NB4 (cell line): ENCODE measurements at regions not wholly inside any gene's neighbourhood (a gene's known extent, or its start where the extent isn't known, plus 50 kb on each side); places are given as distances from the start of the nearest gene placed in this dataset.

Source experiments
- DNase-seq: peaks from one replicate; pipeline ENCODE4 v3.0.0; 2010; ENCODE audit warnings: low read depth
- H3K4me3 ChIP-seq: one replicate; pipeline ENCODE4 v1.5.1; 2011; ENCODE audit warnings: mild to moderate bottlenecking, low read depth, low read length, moderate library complexity
- CTCF ChIP-seq: IDR thresholded peaks from one replicate; pipeline ENCODE4 v1.5.1; 2012; ENCODE audit warnings: low read depth, low read length
- MAX ChIP-seq: IDR thresholded peaks from 2 replicates; pipeline ENCODE4 v1.6.1; 2011; ENCODE audit warnings: low read depth, low read length
- MYC ChIP-seq: IDR thresholded peaks from 2 replicates; pipeline ENCODE4 v1.6.1; 2011; ENCODE audit warnings: low read depth, low read length
- POLR2A ChIP-seq: IDR thresholded peaks from 2 replicates; pipeline ENCODE4 v1.6.1; 2011; ENCODE audit warnings: mild to moderate bottlenecking; ENCODE audit not compliant: insufficient read length; ENCODE audit errors: extremely low read depth

- H3K4me3 ChIP-seq, result no peak overlapping the region
- TF ChIP-seq POLR2A, result no peak
- TF ChIP-seq MAX, result no peak
- no peak for TF ChIP-seq CTCF
- no peak for TF ChIP-seq MYC
- DNase-seq, result peak; percentile 27
Measured at GRCh38 chr6:21648475-21649050, 55.0 kb downstream of the SOX4 start.

- TF ChIP-seq POLR2A, result no peak
- TF ChIP-seq MYC, result no peak
- no peak for TF ChIP-seq MAX
- TF ChIP-seq CTCF, result no peak
- no peak overlapping the region for H3K4me3 ChIP-seq
- no peak for DNase-seq
Measured at GRCh38 chr6:21653323-21653722, 59.8 kb downstream of the SOX4 start.

- no peak overlapping the region for H3K4me3 ChIP-seq
- TF ChIP-seq MAX (no peak), CTCF (no peak), MYC (no peak)
- no peak for DNase-seq
Measured at GRCh38 chr6:21653905-21654304, 60.4 kb downstream of the SOX4 start.

GRCh38 chr6:21654361-21654760, 60.8 kb downstream of the SOX4 start:
- DNase-seq, result no peak

GRCh38 chr6:21663966-21664313, 70.4 kb downstream of the SOX4 start:
- DNase-seq, result no peak
- TF ChIP-seq POLR2A (no peak), MAX (no peak), CTCF (no peak), MYC (no peak)
- H3K4me3 ChIP-seq, result no peak overlapping the region

More at GRCh38 chr6:21654361-21654760, 60.8 kb downstream of the SOX4 start:
- no peak overlapping the region for H3K4me3 ChIP-seq
- no peak for TF ChIP-seq MAX
- TF ChIP-seq MYC, result no peak
- no peak for TF ChIP-seq POLR2A
- no peak for TF ChIP-seq CTCF
